SK-N-SH treated with all-trans-retinoic acid at 6 μM for 48 hours (cell line): ENCODE measurements at regions not wholly inside any gene's neighbourhood (a gene's known extent, or its start where the extent isn't known, plus 50 kb on each side); places are given as distances from the start of the nearest gene placed in this dataset.

Source experiments
- ARNTL ChIP-seq: fragments of 450-650 bp; formaldehyde crosslinking; IDR thresholded peaks from 2 replicates; pipeline ENCODE4 v1.5.0; 2020; ENCODE audit warnings: low read depth, mild to moderate bottlenecking, moderate library complexity, borderline replicate concordance
- PATZ1 ChIP-seq: fragments of 250-450 bp; sonication (Bioruptor Pico); IDR thresholded peaks from 2 replicates; pipeline ENCODE4 v1.8.0; 2020; ENCODE audit warnings: mild to moderate bottlenecking, moderate library complexity, borderline replicate concordance
- RARB ChIP-seq: fragments of 250-450 bp; sonication (Bioruptor Pico); IDR thresholded peaks from 2 replicates; pipeline ENCODE4 v1.8.0; 2021; ENCODE audit warnings: mild to moderate bottlenecking, moderate library complexity
- ZFP3 ChIP-seq: fragments of 250-450 bp; sonication (Bioruptor Pico); IDR thresholded peaks from 2 replicates; pipeline ENCODE4 v1.5.0; 2020; ENCODE audit warnings: mild to moderate bottlenecking, moderate library complexity

- TF ChIP-seq PATZ1 (CRISPR knock-in tag): no peak
- no peak for TF ChIP-seq ZFP3 (CRISPR knock-in tag)
- no peak for TF ChIP-seq ARNTL (CRISPR knock-in tag)
- TF ChIP-seq RARB (CRISPR knock-in tag): no peak
These were observed 104.8 kb upstream of the PDE5A start for GRCh38 chr4:119733431-119733830.
